GM18858 (cell line): ENCODE measurements at regions not wholly inside any gene's neighbourhood (a gene's known extent, or its start where the extent isn't known, plus 50 kb on each side); places are given as distances from the start of the nearest gene placed in this dataset.

Source experiments
- ATAC-seq: cut with Tn5 transposase; IDR thresholded peaks from one replicate; pipeline ENCODE4 v1.9.1; 2021; ENCODE audit not compliant: unreplicated experiment

GRCh38 chr2:21480162-21480561 lies 356.4 kb downstream of the TDRD15 start:
- no peak for ATAC-seq

- ATAC-seq = no peak
These were observed 360.9 kb downstream of the TDRD15 start for GRCh38 chr2:21484643-21485042.

GRCh38 chr2:21486445-21486844 lies 362.7 kb downstream of the TDRD15 start:
- ATAC-seq = peak; percentile 67

- no peak for ATAC-seq
These were observed 365.3 kb downstream of the TDRD15 start for GRCh38 chr2:21489080-21489479.

GRCh38 chr2:21498016-21498415 lies 374.2 kb downstream of the TDRD15 start:
- ATAC-seq = no peak

- no peak for ATAC-seq
These were observed 376.7 kb downstream of the TDRD15 start for GRCh38 chr2:21500401-21500945.

GRCh38 chr2:21501376-21502027 lies 377.7 kb downstream of the TDRD15 start:
- ATAC-seq = no peak

- ATAC-seq = no peak
These were observed 392.1 kb downstream of the TDRD15 start for GRCh38 chr2:21515903-21516302.

GRCh38 chr2:21519412-21519811 lies 395.6 kb downstream of the TDRD15 start:
- ATAC-seq = no peak

- ATAC-seq = no peak
These were observed 396.1 kb downstream of the TDRD15 start for GRCh38 chr2:21519821-21520220.

GRCh38 chr2:21535826-21536225 lies 412.1 kb downstream of the TDRD15 start:
- no peak for ATAC-seq

GRCh38 chr2:21539685-21540084 lies 415.9 kb downstream of the TDRD15 start:
- ATAC-seq = no peak

- no peak for ATAC-seq
These were observed 419.9 kb downstream of the TDRD15 start for GRCh38 chr2:21543630-21544029.

- ATAC-seq = no peak
These were observed 420.6 kb downstream of the TDRD15 start for GRCh38 chr2:21544392-21544791.

GRCh38 chr2:21552981-21553380 lies 429.2 kb downstream of the TDRD15 start:
- ATAC-seq = no peak

GRCh38 chr2:21559351-21559750 lies 435.6 kb downstream of the TDRD15 start:
- no peak for ATAC-seq

GRCh38 chr2:21561965-21562364 lies 438.2 kb downstream of the TDRD15 start:
- ATAC-seq = no peak

GRCh38 chr2:21567395-21567794 lies 443.6 kb downstream of the TDRD15 start:
- no peak for ATAC-seq

GRCh38 chr2:21571686-21572085 lies 447.9 kb downstream of the TDRD15 start:
- ATAC-seq = no peak

GRCh38 chr2:21580391-21580790 lies 456.6 kb downstream of the TDRD15 start:
- no peak for ATAC-seq

- ATAC-seq = no peak
These were observed 462.1 kb downstream of the TDRD15 start for GRCh38 chr2:21585881-21586280.

- ATAC-seq = no peak
These were observed 466.4 kb downstream of the TDRD15 start for GRCh38 chr2:21590026-21590690.

GRCh38 chr2:21591926-21592325 lies 468.2 kb downstream of the TDRD15 start:
- no peak for ATAC-seq
